IMR-90 (cell line): ENCODE measurements at regions not wholly inside any gene's neighbourhood (a gene's known extent, or its start where the extent isn't known, plus 50 kb on each side); places are given as distances from the start of the nearest gene placed in this dataset.

ENCODE experiments used
- ATAC-seq: fragments of 200-7000 bp; cut with Tn5 transposase; 2 replicates; pipeline ENCODE4 v1.9.1; 2020; ENCODE audit warnings: low read depth, mild to moderate bottlenecking, moderate library complexity
- BruUV-seq: library from RNA; stranded (reverse); fragments of 400-500 nt; replicated peaks from 2 replicates; lab custom pipeline; 2021; lab: Mats Ljungman, UMichigan
- CTCF ChIA-PET: fragments of 300-600 bp; formaldehyde crosslinking; extraction: SDS; loops from one replicate; lab custom pipeline; 2021; ENCODE audit warnings: antibody characterized with exemption; lab: Yijun Ruan, JAX
- POLR2A ChIA-PET: fragments of 300-600 bp; sonication (Branson Sonifier 250); formaldehyde crosslinking; loops from one replicate; lab custom pipeline; 2022; ENCODE audit warnings: antibody characterized with exemption; ENCODE audit not compliant: unreplicated experiment; lab: Charles Lee
- DNase-seq: peaks from one replicate; pipeline ENCODE4 v3.0.0; 2013
- H2AFZ ChIP-seq: replicated peaks from 2 replicates; pipeline ENCODE3; 2013; ENCODE audit warnings: low read length, mild to moderate bottlenecking; ENCODE audit not compliant: poor library complexity
- H2AK5ac ChIP-seq: 2 replicates; pipeline ENCODE4 v1.6.1; 2013; ENCODE audit warnings: low read depth, low read length, inconsistent platforms
- H2AK9ac ChIP-seq: replicated peaks from 2 replicates; pipeline ENCODE3; 2013; ENCODE audit warnings: mild to moderate bottlenecking, low read depth, low read length, moderate library complexity; ENCODE audit not compliant: poor library complexity
- H2BK120ac ChIP-seq: 2 replicates; pipeline ENCODE4 v1.6.1; 2013; ENCODE audit warnings: low read depth, low read length, inconsistent platforms
- H2BK15ac ChIP-seq: 3 replicates; pipeline ENCODE4 v1.6.1; 2013; ENCODE audit warnings: low read depth, low read length, inconsistent platforms
- H2BK20ac ChIP-seq: 2 replicates; pipeline ENCODE4 v1.6.1; 2013; ENCODE audit warnings: low read depth, mild to moderate bottlenecking, inconsistent platforms, low read length, moderate library complexity
- H2BK5ac ChIP-seq: 2 replicates; pipeline ENCODE4 v1.6.1; 2013; ENCODE audit warnings: mild to moderate bottlenecking, low read depth, low read length, inconsistent platforms; ENCODE audit not compliant: poor library complexity, severe bottlenecking
- H3K14ac ChIP-seq: replicated peaks from 2 replicates; pipeline ENCODE4 v1.6.1; 2013; ENCODE audit warnings: low read depth, low read length, inconsistent platforms
- H3K18ac ChIP-seq: 2 replicates; pipeline ENCODE4 v1.6.1; 2013; ENCODE audit warnings: low read depth, low read length, control low read depth
- H3K23ac ChIP-seq: 2 replicates; pipeline ENCODE4 v1.6.1; 2013; ENCODE audit warnings: low read depth, low read length, inconsistent platforms
- H3K27ac ChIP-seq: 2 replicates; pipeline ENCODE4 v1.5.1; 2013; ENCODE audit warnings: mild to moderate bottlenecking, control low read depth, low read length; ENCODE audit not compliant: insufficient read depth
- H3K27me3 ChIP-seq: 2 replicates; pipeline ENCODE4 v1.6.1; 2013; ENCODE audit warnings: low read length; ENCODE audit not compliant: control insufficient read depth, insufficient read depth
- H3K36me3 ChIP-seq: 2 replicates; pipeline ENCODE4 v1.6.1; 2013; ENCODE audit warnings: low read length, mixed read lengths; ENCODE audit not compliant: control insufficient read depth, insufficient read depth
- H3K4ac ChIP-seq: 2 replicates; pipeline ENCODE4 v1.6.1; 2013; ENCODE audit warnings: low read depth, low read length, inconsistent platforms
- H3K4me1 ChIP-seq: 2 replicates; pipeline ENCODE4 v1.6.1; 2013; ENCODE audit warnings: low read length, mixed read lengths; ENCODE audit not compliant: control insufficient read depth, insufficient read depth
- H3K4me2 ChIP-seq: 2 replicates; pipeline ENCODE4 v1.6.1; 2013; ENCODE audit warnings: low read depth, mild to moderate bottlenecking, control low read depth, low read length, moderate library complexity
- H3K4me3 ChIP-seq: 2 replicates; pipeline ENCODE4 v1.5.1; 2013; ENCODE audit warnings: low read depth, mild to moderate bottlenecking, control low read depth, low read length, moderate library complexity; ENCODE audit not compliant: insufficient read depth
- H3K56ac ChIP-seq: 2 replicates; pipeline ENCODE4 v1.6.1; 2013; ENCODE audit warnings: low read length, inconsistent platforms; ENCODE audit not compliant: insufficient read depth; ENCODE audit errors: extremely low read depth
- H3K79me1 ChIP-seq, 2 experiments: 2 replicates each; pipeline ENCODE4 v1.6.1; 2013; ENCODE audit warnings: low read length in 2 of 2, inconsistent platforms in 1 of 2, low read depth in 1 of 2
- H3K9ac ChIP-seq: 2 replicates; pipeline ENCODE4 v1.6.1; 2013; ENCODE audit warnings: low read depth, low read length, control low read depth
- H3K9me1 ChIP-seq: 2 replicates; pipeline ENCODE4 v1.6.1; 2013; ENCODE audit warnings: low read length, inconsistent platforms; ENCODE audit not compliant: insufficient read depth
- H3K9me3 ChIP-seq: 2 replicates; pipeline ENCODE4 v1.6.1; 2013; ENCODE audit warnings: low read length; ENCODE audit not compliant: control insufficient read depth, insufficient read depth
- H4K20me1 ChIP-seq: 2 replicates; pipeline ENCODE4 v1.6.1; 2013; ENCODE audit warnings: low read length, inconsistent platforms; ENCODE audit not compliant: insufficient read depth
- H4K5ac ChIP-seq: 2 replicates; pipeline ENCODE4 v1.6.1; 2013; ENCODE audit warnings: mild to moderate bottlenecking, low read depth, low read length, control low read depth
- H4K8ac ChIP-seq, 2 experiments: 2 replicates each; pipeline ENCODE4 v1.6.1; 2013; ENCODE audit warnings: low read depth in 2 of 2, low read length in 2 of 2, control low read depth in 1 of 2, inconsistent platforms in 1 of 2
- H4K91ac ChIP-seq: 2 replicates; pipeline ENCODE4 v1.6.1; 2013; ENCODE audit warnings: low read depth, low read length, inconsistent platforms; ENCODE audit not compliant: insufficient read depth
- CEBPB ChIP-seq: IDR thresholded peaks from 2 replicates; pipeline ENCODE4 v1.6.1; 2012; ENCODE audit warnings: low read depth, low read length, improper control_type of control experiment
- ELK1 ChIP-seq: fragments of 150-350 bp; IDR thresholded peaks from 2 replicates; pipeline ENCODE4 v1.6.1; 2016; ENCODE audit warnings: low read depth, mild to moderate bottlenecking, low read length, moderate library complexity, borderline replicate concordance
- FOS ChIP-seq: fragments of 150-350 bp; IDR thresholded peaks from 2 replicates; pipeline ENCODE4 v1.6.1; 2016; ENCODE audit warnings: low read depth, low read length
- MAFK ChIP-seq: IDR thresholded peaks from 2 replicates; pipeline ENCODE4 v1.6.1; 2012; ENCODE audit warnings: low read depth, low read length, improper control_type of control experiment
- MAZ ChIP-seq: IDR thresholded peaks from 2 replicates; pipeline ENCODE4 v1.6.1; 2012; ENCODE audit warnings: low read depth, mild to moderate bottlenecking, low read length, improper control_type of control experiment, moderate library complexity, borderline replicate concordance
- NFE2L2 ChIP-seq: fragments of 150-350 bp; IDR thresholded peaks from 2 replicates; pipeline ENCODE4 v1.6.1; 2016; ENCODE audit warnings: low read depth, mild to moderate bottlenecking, low read length
- RAD21 ChIP-seq: IDR thresholded peaks from 2 replicates; pipeline ENCODE4 v1.6.1; 2012; ENCODE audit warnings: low read length, improper control_type of control experiment
- WGBS, 2 experiments: methylation state at CpG; one replicate each; pipeline versions ENCODE4 v1.1.5 to v1.1.7; 2013; ENCODE audit warnings: missing lambda C conversion rate in 2 of 2; ENCODE audit not compliant: insufficient read length in 1 of 2; ENCODE audit errors: extremely low coverage in 2 of 2; 5-methylcytosine and 5-hydroxymethylcytosine counted together
- dilution Hi-C: fragments of 300-500 bp; cut with HindIII; formaldehyde crosslinking; loops from one replicate; pipeline ENCODE4 v1.14.3; 2018; ENCODE audit warnings: low sequenced_read_pairs; ENCODE audit not compliant: unreplicated experiment
- in situ Hi-C: fragments of 300-500 bp; cut with MboI; formaldehyde crosslinking; loops from 3 replicates; pipeline ENCODE4 v1.14.3; 2019; ENCODE audit warnings: low sequenced_read_pairs, inconsistent platforms, mixed read lengths
- intact Hi-C: fragments of 100-400 bp; cut with micrococcal nuclease; formaldehyde crosslinking; loops from 2 replicates; pipeline ENCODE4 v1.10.0; 2022

GRCh38 chr7:91398341-91398740, 134.1 kb downstream of the FZD1 start:
- Histone ChIP-seq H3K56ac (no peak overlapping the region), H3K18ac (no peak overlapping the region), H3K79me1 (no peaks in the 10 kb centered on the region), H3K9me1 (no peaks in the 10 kb centered on the region), H3K36me3 (no peaks in the 10 kb centered on the region), H2AFZ (no peak overlapping the region), H4K91ac (no peak overlapping the region), H3K4ac (no peak overlapping the region), H2BK120ac (no peak overlapping the region), H3K4me2 (no peak overlapping the region), H3K14ac (no peak overlapping the region), H2AK5ac (no peak overlapping the region), H2BK15ac (no peak overlapping the region), H3K4me3 (no peak overlapping the region), H4K8ac (no peak overlapping the region), H2BK20ac (no peak overlapping the region), H3K9me3 (no peaks in the 10 kb centered on the region), H2BK5ac (no peak overlapping the region), H4K20me1 (no peaks in the 10 kb centered on the region), H3K27ac (no peak overlapping the region), H3K9ac (no peak overlapping the region), H4K5ac (no peak overlapping the region), H3K4me1 (no peaks in the 10 kb centered on the region), H3K23ac (no peak overlapping the region), H2AK9ac (no peak overlapping the region), H3K27me3 (no peaks in the 10 kb centered on the region)
- dilution Hi-C loops (no loop called here), in situ Hi-C loops (no loop called here), intact Hi-C loops (no loop called here)
- ATAC-seq: no peak
- no TSS peak for BruUV-seq
- TF ChIP-seq FOS (no peak), CEBPB (no peak), RAD21 (no peak), MAFK (no peak), ELK1 (no peak), MAZ (no peak), NFE2L2 (no peak)
- DNase-seq: no peak
- ChIA-PET POLR2A (no interaction called here), CTCF (no interaction called here)
- WGBS, 2 experiments: no CpG with 5 or more reads among the region's 2 CpGs
